ENCODE measurements at regions not wholly inside any gene's neighbourhood (a gene's known extent, or its start where the extent isn't known, plus 50 kb on each side); places are given as distances from the start of the nearest gene placed in this dataset.

DNA sequence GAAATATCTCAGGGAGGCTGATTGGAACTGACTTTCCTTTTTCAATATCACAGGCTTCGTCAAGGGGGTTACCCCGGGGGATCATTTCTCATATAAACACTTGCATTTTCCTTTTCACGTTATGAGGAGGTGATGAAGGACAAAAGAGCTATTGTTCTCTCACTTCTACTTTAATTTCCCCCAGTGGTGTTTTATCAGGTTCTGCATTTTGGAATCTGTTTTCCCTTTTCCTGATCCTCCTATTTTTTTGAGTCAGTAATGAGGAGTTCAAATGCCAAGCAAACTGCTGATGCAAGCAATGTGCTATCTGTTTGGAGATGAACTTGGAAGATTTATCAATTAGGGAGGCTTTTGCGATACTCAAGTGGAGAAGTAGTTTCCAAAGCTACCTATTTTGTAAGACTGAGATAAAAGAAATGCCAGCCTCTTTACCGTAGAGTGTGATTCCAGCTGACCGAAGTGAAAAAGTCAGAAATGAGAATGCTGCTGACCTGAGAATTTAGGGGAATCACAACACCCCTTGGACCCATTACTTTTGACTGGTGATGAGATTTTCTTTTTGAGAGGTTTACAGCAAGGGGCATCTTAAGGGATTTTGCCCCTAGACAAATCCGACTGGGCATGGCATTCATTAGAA, 556.0 kb downstream of the RNF144A start:
- Histone ChIP-seq H3K27me3 (ENCODE audit: control insufficient read depth in 2 of 2, insufficient read depth in 2 of 2, low read length in 2 of 2) (no peaks in the 10 kb centered on the region), H3K4me1 (replicated peaks in 1 of 2; ENCODE audit: control insufficient read depth in 2 of 2, insufficient read depth in 2 of 2, low read length in 2 of 2) (no peaks in the 10 kb centered on the region), H3K79me2 (ENCODE audit: control insufficient read depth, insufficient read depth, low read length) (no peaks in the 10 kb centered on the region), H4K20me1 (replicated peaks; ENCODE audit: control insufficient read depth, insufficient read depth, low read length) (no peaks in the 10 kb centered on the region), H3K36me3 (ENCODE audit: control insufficient read depth, insufficient read depth, low read length) (no peaks in the 10 kb centered on the region), H3K9me1 (ENCODE audit: control insufficient read depth, insufficient read depth, low read length) (no peaks in the 10 kb centered on the region), H3K9ac (ENCODE audit: insufficient read depth in 1 of 2, low read depth in 2 of 2, low read length in 2 of 2) (no peak overlapping the region), H3K4me3 (no peak overlapping the region), H3K9me3 (replicated peaks; ENCODE audit: control insufficient read depth, insufficient read depth, low read depth, low read length) (no peaks in the 10 kb centered on the region), H3K27ac (ENCODE audit: extremely low read depth, low read depth, low read length) (no peak overlapping the region), H3K4me2 (ENCODE audit: insufficient read depth, low read length) (no peak overlapping the region), H2AFZ (ENCODE audit: low read depth, low read length) (no peak overlapping the region)
- DNase-seq (ENCODE audit: extremely low read depth in 1 of 4, low spot score in 3 of 4) (no peak), FAIRE-seq (no peak), ATAC-seq (no peak)
- no TSS peak for BruUV-seq (replicated peaks)
- POLR2A ChIA-PET: no interaction called here
- in situ Hi-C loops (cut with MboI) (no loop called here), intact Hi-C loops (cut with micrococcal nuclease) (no loop called here)
- TF ChIP-seq NFYB (IDR thresholded peaks at IDR 0.05; ENCODE audit: extremely low read depth, insufficient read length) (no peak), XRCC3 (IDR thresholded peaks at IDR 0.05) (no peak), RBFOX2 (IDR thresholded peaks at IDR 0.05; ENCODE audit: low read depth, low read length) (no peak), MTF1 (CRISPR knock-in tag; IDR thresholded peaks at IDR 0.05; ENCODE audit: borderline replicate concordance) (no peak), RHOXF2B (CRISPR knock-in tag; conservative IDR thresholded peaks at IDR 0.05) (no peak), COPS2 (conservative IDR thresholded peaks at IDR 0.05) (no peak), TCF7L2 (IDR thresholded peaks at IDR 0.05; ENCODE audit: low read depth, low read length) (no peak), TAF9B (IDR thresholded peaks at IDR 0.05; ENCODE audit: partially characterized antibody) (no peak), TFAM (CRISPR knock-in tag; conservative IDR thresholded peaks at IDR 0.05) (no peak), KAT2B (IDR thresholded peaks at IDR 0.05; ENCODE audit: low read depth, low read length) (no peak), ZNF696 (CRISPR knock-in tag; conservative IDR thresholded peaks at IDR 0.05) (no peak), SIRT6 (IDR thresholded peaks at IDR 0.05; ENCODE audit: low read depth, low read length) (no peak), ZNF830 (CRISPR knock-in tag; IDR thresholded peaks at IDR 0.05) (no peak), ZFP36 (IDR thresholded peaks at IDR 0.05; ENCODE audit: low read depth, low read length, partially characterized antibody) (no peak), SIX5 (IDR thresholded peaks at IDR 0.05; ENCODE audit: borderline replicate concordance in 1 of 2, insufficient read depth in 1 of 2, low read depth in 1 of 2, low read length in 2 of 2) (no peak)
- TF ChIP-seq, protein P1, sequence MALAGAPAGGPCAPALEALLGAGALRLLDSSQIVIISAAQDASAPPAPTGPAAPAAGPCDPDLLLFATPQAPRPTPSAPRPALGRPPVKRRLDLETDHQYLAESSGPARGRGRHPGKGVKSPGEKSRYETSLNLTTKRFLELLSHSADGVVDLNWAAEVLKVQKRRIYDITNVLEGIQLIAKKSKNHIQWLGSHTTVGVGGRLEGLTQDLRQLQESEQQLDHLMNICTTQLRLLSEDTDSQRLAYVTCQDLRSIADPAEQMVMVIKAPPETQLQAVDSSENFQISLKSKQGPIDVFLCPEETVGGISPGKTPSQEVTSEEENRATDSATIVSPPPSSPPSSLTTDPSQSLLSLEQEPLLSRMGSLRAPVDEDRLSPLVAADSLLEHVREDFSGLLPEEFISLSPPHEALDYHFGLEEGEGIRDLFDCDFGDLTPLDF (CRISPR knock-in tag; IDR thresholded peaks at IDR 0.05): no peak
- WGBS (ENCODE audit: insufficient coverage, low coverage, missing lambda C conversion rate): 2% methylated on average over 7 of the region's 7 CpGs
- CTCF ChIA-PET (ENCODE audit: low intra/inter-chr PET ratio): no interaction called here

All from K562 (cell line).